ENCODE measurements at regions not wholly inside any gene's neighbourhood (a gene's known extent, or its start where the extent isn't known, plus 50 kb on each side); places are given as distances from the start of the nearest gene placed in this dataset.

DNA sequence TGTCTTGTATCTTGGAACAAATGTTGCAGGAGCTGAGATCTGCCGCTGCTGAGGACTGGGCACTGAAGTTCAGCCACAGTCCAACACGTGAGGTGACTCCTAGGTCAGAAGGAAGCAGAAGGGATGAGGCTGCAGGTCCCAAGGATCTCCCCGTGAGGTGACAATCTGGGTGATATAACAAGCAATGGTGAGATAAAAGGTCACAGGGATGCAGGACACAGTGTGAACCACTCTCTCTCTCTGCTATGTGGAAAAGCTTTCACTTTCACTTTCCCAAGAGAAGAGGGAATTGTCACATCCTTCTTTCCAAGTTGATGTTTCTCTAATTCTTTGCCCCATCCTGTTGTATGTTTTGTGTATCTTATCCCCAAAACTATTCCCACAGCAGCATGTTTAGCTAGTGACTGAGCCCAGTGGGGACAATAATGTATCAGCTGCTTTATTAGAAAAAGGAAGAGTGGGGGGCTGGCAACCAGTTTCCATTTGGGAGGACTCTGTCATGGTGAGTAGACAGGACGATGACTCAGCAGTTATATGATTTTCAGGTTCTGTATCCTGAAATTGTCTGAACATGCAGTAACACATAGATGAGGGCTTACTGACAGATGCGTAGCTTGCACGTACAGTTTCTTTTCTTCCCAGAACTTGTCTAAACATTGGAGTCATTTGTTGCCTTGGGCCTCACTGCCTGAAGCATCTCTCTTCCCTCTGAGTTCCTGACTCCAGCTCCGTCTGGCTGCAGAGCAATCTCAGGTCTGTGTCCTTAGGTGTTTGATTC lies 1415.8 kb upstream of the TENM3 start:
- Histone ChIP-seq H3K4me3 (ENCODE audit: low read depth, low read length) (no peak overlapping the region), H3K36me3 (ENCODE audit: control insufficient read depth, insufficient read depth, low read length) (no peaks in the 10 kb centered on the region), H3K9me3 (no peaks in the 10 kb centered on the region), H3K4me1 (no peaks in the 10 kb centered on the region), H3K27me3 (replicated peaks; ENCODE audit: control insufficient read depth, insufficient read depth, low read length) (no peaks in the 10 kb centered on the region)
- BruUV-seq (replicated peaks), result no TSS peak
- no peaks in the 10 kb centered on the region for H3K9me3 Mint-ChIP-seq (ENCODE audit: unreplicated experiment)
- intact Hi-C loops (cut with micrococcal nuclease; ENCODE audit: unreplicated experiment), result loop anchor here (1.0 to 5.0 kb wide), 3 partner anchors 125 to 701 kb away; no protein-coding TSS in a partner anchor
- DNase-seq, result no peak
- peaks cover 9% of the 10 kb centered on the region for H3K27me3 Mint-ChIP-seq (ENCODE audit: insufficient read depth, unreplicated experiment)
- no peak overlapping the region for H3K27ac Mint-ChIP-seq (ENCODE audit: unreplicated experiment)
- POLR2A ChIA-PET, result no interaction called here
- CTCF ChIA-PET, result no interaction called here
- no peaks in the 10 kb centered on the region for H3K36me3 Mint-ChIP-seq (ENCODE audit: insufficient read depth, unreplicated experiment)
- TF ChIP-seq, protein P1, sequence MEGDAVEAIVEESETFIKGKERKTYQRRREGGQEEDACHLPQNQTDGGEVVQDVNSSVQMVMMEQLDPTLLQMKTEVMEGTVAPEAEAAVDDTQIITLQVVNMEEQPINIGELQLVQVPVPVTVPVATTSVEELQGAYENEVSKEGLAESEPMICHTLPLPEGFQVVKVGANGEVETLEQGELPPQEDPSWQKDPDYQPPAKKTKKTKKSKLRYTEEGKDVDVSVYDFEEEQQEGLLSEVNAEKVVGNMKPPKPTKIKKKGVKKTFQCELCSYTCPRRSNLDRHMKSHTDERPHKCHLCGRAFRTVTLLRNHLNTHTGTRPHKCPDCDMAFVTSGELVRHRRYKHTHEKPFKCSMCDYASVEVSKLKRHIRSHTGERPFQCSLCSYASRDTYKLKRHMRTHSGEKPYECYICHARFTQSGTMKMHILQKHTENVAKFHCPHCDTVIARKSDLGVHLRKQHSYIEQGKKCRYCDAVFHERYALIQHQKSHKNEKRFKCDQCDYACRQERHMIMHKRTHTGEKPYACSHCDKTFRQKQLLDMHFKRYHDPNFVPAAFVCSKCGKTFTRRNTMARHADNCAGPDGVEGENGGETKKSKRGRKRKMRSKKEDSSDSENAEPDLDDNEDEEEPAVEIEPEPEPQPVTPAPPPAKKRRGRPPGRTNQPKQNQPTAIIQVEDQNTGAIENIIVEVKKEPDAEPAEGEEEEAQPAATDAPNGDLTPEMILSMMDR (IDR thresholded peaks at IDR 0.05; ENCODE audit: insufficient read depth in 1 of 2, low read depth in 1 of 2, low read length in 1 of 2, severe bottlenecking in 1 of 2, unreplicated experiment in 1 of 2), result no peak
- no peaks in the 10 kb centered on the region for H3K4me1 Mint-ChIP-seq (ENCODE audit: low read depth, unreplicated experiment)
- H3K4me3 Mint-ChIP-seq (ENCODE audit: unreplicated experiment), result no peak overlapping the region

DNA sequence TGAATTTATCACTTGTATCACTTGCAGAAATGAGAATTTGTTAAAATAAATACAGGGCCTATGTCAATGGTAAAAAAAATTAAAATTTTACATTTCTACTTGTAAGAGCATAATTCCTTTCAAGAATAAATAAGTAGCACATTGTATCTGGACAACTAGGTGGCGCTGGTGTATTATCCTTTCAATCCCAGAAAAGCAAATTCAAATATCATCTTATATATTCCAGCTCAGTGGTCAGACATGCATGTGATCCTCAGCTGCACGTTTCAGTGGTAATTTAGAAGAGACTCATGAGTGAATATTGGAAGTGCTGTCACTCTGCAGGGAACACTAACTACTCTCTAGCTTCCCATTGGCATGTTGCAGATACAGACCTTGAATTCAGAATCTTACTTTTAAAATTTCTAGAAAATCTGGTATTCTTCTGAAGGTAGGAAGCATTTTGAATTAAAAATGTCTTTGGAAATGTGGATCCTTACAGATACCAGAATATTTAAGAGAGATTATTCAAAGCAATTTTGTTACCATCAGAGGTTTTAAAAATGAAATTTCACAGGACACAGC lies 1414.7 kb upstream of the TENM3 start:
- intact Hi-C loops (cut with micrococcal nuclease; ENCODE audit: unreplicated experiment), result loop anchor here (1.0 to 5.0 kb wide), 3 partner anchors 124 to 700 kb away; no protein-coding TSS in a partner anchor
- H3K9me3 Mint-ChIP-seq (ENCODE audit: unreplicated experiment), result no peaks in the 10 kb centered on the region
- H3K4me1 ChIP-seq, result no peaks in the 10 kb centered on the region
- H3K27ac Mint-ChIP-seq (ENCODE audit: unreplicated experiment), result no peak overlapping the region
- TF ChIP-seq, protein P1 (IDR thresholded peaks at IDR 0.05; ENCODE audit: insufficient read depth in 1 of 2, low read depth in 1 of 2, low read length in 1 of 2, severe bottlenecking in 1 of 2, unreplicated experiment in 1 of 2), result peak; percentile 51 to 54
- H3K36me3 ChIP-seq (ENCODE audit: control insufficient read depth, insufficient read depth, low read length), result no peaks in the 10 kb centered on the region
- POLR2A ChIA-PET, result no interaction called here
- H3K27me3 Mint-ChIP-seq (ENCODE audit: insufficient read depth, unreplicated experiment), result peaks cover 9% of the 10 kb centered on the region
- no peaks in the 10 kb centered on the region for H3K4me1 Mint-ChIP-seq (ENCODE audit: low read depth, unreplicated experiment)
- no peak overlapping the region for H3K4me3 Mint-ChIP-seq (ENCODE audit: unreplicated experiment)
- BruUV-seq (replicated peaks), result no TSS peak
- peak in 1 of 2 experiments; percentile 17 for DNase-seq
- H3K36me3 Mint-ChIP-seq (ENCODE audit: insufficient read depth, unreplicated experiment), result no peaks in the 10 kb centered on the region
- CTCF ChIA-PET, result interaction anchor here (1.0 kb wide), 1 partner anchor 700 kb away, joined by 3 read pairs; no protein-coding TSS in a partner anchor
- H3K9me3 ChIP-seq, result no peaks in the 10 kb centered on the region
- no peaks in the 10 kb centered on the region for H3K27me3 ChIP-seq (replicated peaks; ENCODE audit: control insufficient read depth, insufficient read depth, low read length)
- no peak overlapping the region for H3K4me3 ChIP-seq (ENCODE audit: low read depth, low read length)

DNA sequence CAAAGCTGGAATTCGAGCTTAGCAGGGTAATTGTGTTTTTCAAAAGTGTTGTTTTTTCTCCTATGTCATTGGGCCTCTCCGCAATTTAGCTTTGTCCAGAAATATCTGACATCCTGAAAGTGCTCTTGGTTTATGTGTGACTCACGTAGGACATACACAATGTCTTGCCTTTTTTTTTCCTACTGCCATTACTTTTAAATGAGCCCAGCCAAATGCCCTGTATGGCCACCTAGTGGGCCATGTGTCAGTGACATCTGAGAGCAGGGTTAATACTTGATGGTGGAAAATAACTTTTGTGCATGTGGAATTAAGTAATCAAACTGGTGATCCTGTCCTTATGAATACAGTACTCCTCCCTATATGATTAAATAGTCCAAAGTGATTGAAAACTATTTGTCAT lies 1411.1 kb upstream of the TENM3 start:
- no peaks in the 10 kb centered on the region for H3K36me3 ChIP-seq (ENCODE audit: control insufficient read depth, insufficient read depth, low read length)
- CTCF ChIA-PET, result no interaction called here
- POLR2A ChIA-PET, result no interaction called here
- Mint-ChIP-seq H3K4me1 (ENCODE audit: low read depth, unreplicated experiment) (no peaks in the 10 kb centered on the region), H3K4me3 (ENCODE audit: unreplicated experiment) (no peak overlapping the region), H3K9me3 (ENCODE audit: unreplicated experiment) (no peaks in the 10 kb centered on the region), H3K36me3 (ENCODE audit: insufficient read depth, unreplicated experiment) (no peaks in the 10 kb centered on the region), H3K27me3 (ENCODE audit: insufficient read depth, unreplicated experiment) (no peaks in the 10 kb centered on the region), H3K27ac (ENCODE audit: unreplicated experiment) (no peak overlapping the region)
- no peaks in the 10 kb centered on the region for H3K27me3 ChIP-seq (replicated peaks; ENCODE audit: control insufficient read depth, insufficient read depth, low read length)
- H3K4me3 ChIP-seq (ENCODE audit: low read depth, low read length), result no peak overlapping the region
- intact Hi-C loops (cut with micrococcal nuclease; ENCODE audit: unreplicated experiment), result no loop called here
- H3K4me1 ChIP-seq, result no peaks in the 10 kb centered on the region
- no peaks in the 10 kb centered on the region for H3K9me3 ChIP-seq
- DNase-seq, result peak in 1 of 2 experiments; percentile 6
- BruUV-seq (replicated peaks), result no TSS peak
- TF ChIP-seq, protein P1 (IDR thresholded peaks at IDR 0.05; ENCODE audit: insufficient read depth in 1 of 2, low read depth in 1 of 2, low read length in 1 of 2, severe bottlenecking in 1 of 2, unreplicated experiment in 1 of 2), result peak; percentile 20 to 28

Measured in Caco-2 (cell line).